Caki2 (cell line): ENCODE measurements at regions not wholly inside any gene's neighbourhood (a gene's known extent, or its start where the extent isn't known, plus 50 kb on each side); places are given as distances from the start of the nearest gene placed in this dataset.
A peak's percentile ranks its signal among the peaks of the same experiment; 100 is the strongest.

Experiments used
- DNase-seq: peaks from one replicate; pipeline ENCODE4 v3.0.0-alpha.2; 2015; ENCODE audit warnings: low read depth
- in situ Hi-C: cut with HindIII; loops from 2 replicates; pipeline ENCODE4 v1.10.0; 2016; ENCODE audit warnings: low sequenced_read_pairs, low pct_unique_long_range_greater_than_20kb, mixed read lengths

- no peak for DNase-seq
- in situ Hi-C loops: no loop called here
Observed at GRCh38 chr1:81358151-81358550, 442.6 kb upstream of the ADGRL2 start.

GRCh38 chr1:81351864-81352263, 448.9 kb upstream of the ADGRL2 start:
- no peak for DNase-seq
- in situ Hi-C loops: no loop called here

GRCh38 chr1:81349194-81349965, 451.4 kb upstream of the ADGRL2 start:
- in situ Hi-C loops: no loop called here
- peak; percentile 73 for DNase-seq

- in situ Hi-C loops: no loop called here
Observed at GRCh38 chr1:81345110-81345509, 455.6 kb upstream of the ADGRL2 start.

GRCh38 chr1:81340239-81340638, 460.5 kb upstream of the ADGRL2 start:
- in situ Hi-C loops: no loop called here
- no peak for DNase-seq

More at GRCh38 chr1:81345110-81345509, 455.6 kb upstream of the ADGRL2 start:
- DNase-seq: no peak

GRCh38 chr1:81337226-81337625, 463.5 kb upstream of the ADGRL2 start:
- in situ Hi-C loops: no loop called here
- DNase-seq: no peak

- no peak for DNase-seq
- in situ Hi-C loops: no loop called here
Observed at GRCh38 chr1:81335876-81336275, 464.9 kb upstream of the ADGRL2 start.

- no peak for DNase-seq
- in situ Hi-C loops: no loop called here
Observed at GRCh38 chr1:81330521-81330920, 470.2 kb upstream of the ADGRL2 start.

GRCh38 chr1:81330111-81330510, 470.6 kb upstream of the ADGRL2 start:
- in situ Hi-C loops: no loop called here
- DNase-seq: no peak

- DNase-seq: no peak
- in situ Hi-C loops: no loop called here
Observed at GRCh38 chr1:81329041-81329440, 471.7 kb upstream of the ADGRL2 start.

GRCh38 chr1:81327743-81328142, 473.0 kb upstream of the ADGRL2 start:
- in situ Hi-C loops: no loop called here
- no peak for DNase-seq

- DNase-seq: no peak
- in situ Hi-C loops: no loop called here
Observed at GRCh38 chr1:81327103-81327710, 473.5 kb upstream of the ADGRL2 start.

- in situ Hi-C loops: no loop called here
Observed at GRCh38 chr1:81326212-81326611, 474.5 kb upstream of the ADGRL2 start.

GRCh38 chr1:81325397-81325796, 475.3 kb upstream of the ADGRL2 start:
- in situ Hi-C loops: no loop called here

More at GRCh38 chr1:81326212-81326611, 474.5 kb upstream of the ADGRL2 start:
- no peak for DNase-seq

GRCh38 chr1:81323862-81324261, 476.9 kb upstream of the ADGRL2 start:
- no peak for DNase-seq
- in situ Hi-C loops: no loop called here

More at GRCh38 chr1:81325397-81325796, 475.3 kb upstream of the ADGRL2 start:
- no peak for DNase-seq

GRCh38 chr1:81317191-81317590, 483.5 kb upstream of the ADGRL2 start:
- in situ Hi-C loops: no loop called here
- DNase-seq: no peak

GRCh38 chr1:81314513-81315233, 486.1 kb upstream of the ADGRL2 start:
- in situ Hi-C loops: no loop called here

GRCh38 chr1:81313289-81313688, 487.4 kb upstream of the ADGRL2 start:
- no peak for DNase-seq
- in situ Hi-C loops: no loop called here

More at GRCh38 chr1:81314513-81315233, 486.1 kb upstream of the ADGRL2 start:
- no peak for DNase-seq

- DNase-seq: no peak
- in situ Hi-C loops: no loop called here
Observed at GRCh38 chr1:81312272-81312754, 488.4 kb upstream of the ADGRL2 start.
